Stomach (tissue), 4 donors: ENCODE measurements at regions not wholly inside any gene's neighbourhood (a gene's known extent, or its start where the extent isn't known, plus 50 kb on each side); places are given as distances from the start of the nearest gene placed in this dataset.

Experiments
- CTCF ChIP-seq, 7 experiments: fragments of 450-650 bp in 4 of 7; fragments of 200-600 bp in 3 of 7; sonication (generic) in 3 of 7; IDR thresholded peaks; one replicate each; pipeline ENCODE4 v1.5.1; 2016 to 2019; ENCODE audit warnings: antibody characterized with exemption in 7 of 7, control low read depth in 2 of 7, mild to moderate bottlenecking in 1 of 7
- POLR2A ChIP-seq, 4 donors: fragments of 450-650 bp; IDR thresholded peaks; one replicate each; pipeline ENCODE4 v1.6.1; 2016; ENCODE audit warnings: antibody characterized with exemption in 4 of 4, control low read depth in 2 of 4, mild to moderate bottlenecking in 1 of 4, moderate library complexity in 1 of 4

GRCh38 chr1:242692988-242693387, 168.5 kb upstream of the PLD5 start:
- no peak for TF ChIP-seq POLR2A (IDR thresholded peaks at IDR 0.05)
- TF ChIP-seq CTCF (IDR thresholded peaks at IDR 0.05), result no peak
